ENCODE measurements at regions not wholly inside any gene's neighbourhood (a gene's known extent, or its start where the extent isn't known, plus 50 kb on each side); places are given as distances from the start of the nearest gene placed in this dataset.

GRCh38 chr11:127709960-127710359 lies 709.4 kb upstream of the KIRREL3 start:
- TF ChIP-seq CTCF (IDR thresholded peaks at IDR 0.05; ENCODE audit: insufficient read depth, low read depth, low read length), result no peak
- no peak for TF ChIP-seq EZH2 (IDR thresholded peaks at IDR 0.05; ENCODE audit: insufficient read depth, low read length)

All from astrocyte (in vitro differentiated cells and primary cell).